SH-SY5Y (cell line): ENCODE measurements at regions not wholly inside any gene's neighbourhood (a gene's known extent, or its start where the extent isn't known, plus 50 kb on each side); places are given as distances from the start of the nearest gene placed in this dataset.

ENCODE experiments used
- GATA2 ChIP-seq: IDR thresholded peaks from 2 replicates; pipeline ENCODE4 v1.6.1; 2011; ENCODE audit warnings: mild to moderate bottlenecking, low read depth, low read length
- GATA3 ChIP-seq: IDR thresholded peaks from 2 replicates; pipeline ENCODE4 v1.6.1; 2011; ENCODE audit warnings: low read depth, mild to moderate bottlenecking, low read length, moderate library complexity

DNA sequence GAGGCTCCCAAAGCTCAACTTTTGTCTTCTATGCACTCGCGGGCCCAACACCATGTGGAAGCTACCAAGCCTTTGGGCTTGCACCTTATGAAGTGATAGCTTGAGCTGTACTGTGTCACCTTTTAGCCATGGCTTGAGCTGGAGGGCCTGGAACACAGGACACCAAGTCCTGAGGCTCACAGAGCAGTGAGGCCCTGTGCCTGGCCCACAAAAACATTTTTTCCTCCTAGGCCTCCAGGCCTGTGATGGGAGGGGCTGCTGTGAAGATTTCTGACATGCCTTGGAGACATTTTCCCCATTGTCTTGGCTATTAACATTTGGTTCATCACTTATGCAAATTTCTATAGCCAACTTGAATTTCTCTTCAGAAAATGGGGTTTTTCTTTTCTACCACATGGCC, 96.5 kb downstream of the MMUT start:
- TF ChIP-seq GATA2 (no peak), GATA3 (no peak)
